T47D (cell line): ENCODE measurements at regions not wholly inside any gene's neighbourhood (a gene's known extent, or its start where the extent isn't known, plus 50 kb on each side); places are given as distances from the start of the nearest gene placed in this dataset.

Experiments
- DNase-seq, 2 experiments: peaks; one replicate each; pipeline versions ENCODE4 v3.0.0 to v3.0.0-alpha.2; 2011 to 2012; ENCODE audit warnings: low read depth in 1 of 2, low spot score in 1 of 2
- JUND ChIP-seq: IDR thresholded peaks from 2 replicates; pipeline ENCODE4 v1.6.1; 2012; ENCODE audit warnings: low read depth
- in situ Hi-C: cut with HindIII; loops from 2 replicates; pipeline ENCODE4 v1.10.0; 2016; ENCODE audit warnings: low sequenced_read_pairs, low pct_unique_long_range_greater_than_20kb

GRCh38 chr5:116914869-116915504 lies 340.4 kb upstream of the SEMA6A start:
- in situ Hi-C loops, result no loop called here
- no peak for TF ChIP-seq JUND
- no peak for DNase-seq

- no peak for DNase-seq
- in situ Hi-C loops, result no loop called here
- TF ChIP-seq JUND, result no peak
These were observed 337.6 kb upstream of the SEMA6A start for GRCh38 chr5:116912221-116912620.

- in situ Hi-C loops, result no loop called here
These were observed 336.5 kb upstream of the SEMA6A start for GRCh38 chr5:116911074-116911473.

GRCh38 chr5:116908537-116908936 lies 333.9 kb upstream of the SEMA6A start:
- DNase-seq, result no peak
- in situ Hi-C loops, result no loop called here
- no peak for TF ChIP-seq JUND

More at GRCh38 chr5:116911074-116911473, 336.5 kb upstream of the SEMA6A start:
- no peak for TF ChIP-seq JUND
- no peak for DNase-seq

GRCh38 chr5:116905885-116906284 lies 331.3 kb upstream of the SEMA6A start:
- no peak for DNase-seq
- TF ChIP-seq JUND, result no peak
- in situ Hi-C loops, result no loop called here

GRCh38 chr5:116900793-116901192 lies 326.2 kb upstream of the SEMA6A start:
- no peak for TF ChIP-seq JUND
- in situ Hi-C loops, result no loop called here
- no peak for DNase-seq

GRCh38 chr5:116898917-116899316 lies 324.3 kb upstream of the SEMA6A start:
- TF ChIP-seq JUND, result no peak
- DNase-seq, result no peak
- in situ Hi-C loops, result no loop called here

- no peak for DNase-seq
- in situ Hi-C loops, result no loop called here
These were observed 322.7 kb upstream of the SEMA6A start for GRCh38 chr5:116897291-116897690.

GRCh38 chr5:116896001-116896400 lies 321.4 kb upstream of the SEMA6A start:
- no peak for TF ChIP-seq JUND
- DNase-seq, result no peak
- in situ Hi-C loops, result no loop called here

More at GRCh38 chr5:116897291-116897690, 322.7 kb upstream of the SEMA6A start:
- no peak for TF ChIP-seq JUND

- DNase-seq, result no peak
- in situ Hi-C loops, result no loop called here
These were observed 318.4 kb upstream of the SEMA6A start for GRCh38 chr5:116892993-116893392.

GRCh38 chr5:116887104-116887503 lies 312.5 kb upstream of the SEMA6A start:
- DNase-seq, result no peak
- no peak for TF ChIP-seq JUND
- in situ Hi-C loops, result no loop called here

More at GRCh38 chr5:116892993-116893392, 318.4 kb upstream of the SEMA6A start:
- TF ChIP-seq JUND, result no peak

GRCh38 chr5:116885825-116886224 lies 311.2 kb upstream of the SEMA6A start:
- in situ Hi-C loops, result no loop called here
- no peak for TF ChIP-seq JUND
- no peak for DNase-seq

- in situ Hi-C loops, result no loop called here
- no peak for TF ChIP-seq JUND
- no peak for DNase-seq
These were observed 309.3 kb upstream of the SEMA6A start for GRCh38 chr5:116883875-116884274.

- DNase-seq, result peak in 1 of 2 experiments; percentile 5
- TF ChIP-seq JUND, result no peak
- in situ Hi-C loops, result no loop called here
These were observed 307.4 kb upstream of the SEMA6A start for GRCh38 chr5:116881921-116882531.
